D721Med (cell line): ENCODE measurements at regions not wholly inside any gene's neighbourhood (a gene's known extent, or its start where the extent isn't known, plus 50 kb on each side); places are given as distances from the start of the nearest gene placed in this dataset.

ENCODE experiments used
- DNase-seq: peaks from one replicate; pipeline ENCODE4 v3.0.0; 2011; ENCODE audit warnings: low spot score; ENCODE audit not compliant: insufficient read length
- FAIRE-seq: peaks from 2 replicates; lab custom pipeline; 2011; peaks lifted over from hg19 to GRCh38; lab: Jason Lieb, UNC
- TF ChIP-seq, protein P1 (sequence below): IDR thresholded peaks from 2 replicates; pipeline ENCODE4 v1.5.1; 2012; ENCODE audit warnings: mild to moderate bottlenecking, control low read depth; ENCODE audit not compliant: insufficient read depth; ENCODE audit errors: missing control alignments

DNA sequence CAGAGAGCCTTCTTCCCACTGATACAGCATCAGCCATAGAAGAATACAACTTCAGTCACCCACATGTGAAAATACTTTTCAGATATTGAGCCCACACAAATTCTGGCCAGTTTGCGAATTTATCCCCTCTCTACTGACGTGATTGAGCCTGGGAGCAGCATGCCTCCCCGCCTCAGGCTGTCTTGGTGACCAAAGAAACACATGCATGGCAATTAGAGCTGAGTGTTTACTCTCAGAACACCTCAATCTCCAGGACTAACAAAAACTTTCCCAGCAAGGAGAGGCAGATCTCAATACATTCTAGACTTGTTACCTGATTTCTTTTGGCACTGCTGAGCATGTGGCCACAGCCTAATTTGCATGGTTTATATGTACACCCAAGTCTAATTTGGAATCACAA is 122.5 kb downstream of the TMEM26 start:
- no peak for FAIRE-seq
- TF ChIP-seq, protein P1, sequence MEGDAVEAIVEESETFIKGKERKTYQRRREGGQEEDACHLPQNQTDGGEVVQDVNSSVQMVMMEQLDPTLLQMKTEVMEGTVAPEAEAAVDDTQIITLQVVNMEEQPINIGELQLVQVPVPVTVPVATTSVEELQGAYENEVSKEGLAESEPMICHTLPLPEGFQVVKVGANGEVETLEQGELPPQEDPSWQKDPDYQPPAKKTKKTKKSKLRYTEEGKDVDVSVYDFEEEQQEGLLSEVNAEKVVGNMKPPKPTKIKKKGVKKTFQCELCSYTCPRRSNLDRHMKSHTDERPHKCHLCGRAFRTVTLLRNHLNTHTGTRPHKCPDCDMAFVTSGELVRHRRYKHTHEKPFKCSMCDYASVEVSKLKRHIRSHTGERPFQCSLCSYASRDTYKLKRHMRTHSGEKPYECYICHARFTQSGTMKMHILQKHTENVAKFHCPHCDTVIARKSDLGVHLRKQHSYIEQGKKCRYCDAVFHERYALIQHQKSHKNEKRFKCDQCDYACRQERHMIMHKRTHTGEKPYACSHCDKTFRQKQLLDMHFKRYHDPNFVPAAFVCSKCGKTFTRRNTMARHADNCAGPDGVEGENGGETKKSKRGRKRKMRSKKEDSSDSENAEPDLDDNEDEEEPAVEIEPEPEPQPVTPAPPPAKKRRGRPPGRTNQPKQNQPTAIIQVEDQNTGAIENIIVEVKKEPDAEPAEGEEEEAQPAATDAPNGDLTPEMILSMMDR, result no peak
- DNase-seq, result no peak

DNA sequence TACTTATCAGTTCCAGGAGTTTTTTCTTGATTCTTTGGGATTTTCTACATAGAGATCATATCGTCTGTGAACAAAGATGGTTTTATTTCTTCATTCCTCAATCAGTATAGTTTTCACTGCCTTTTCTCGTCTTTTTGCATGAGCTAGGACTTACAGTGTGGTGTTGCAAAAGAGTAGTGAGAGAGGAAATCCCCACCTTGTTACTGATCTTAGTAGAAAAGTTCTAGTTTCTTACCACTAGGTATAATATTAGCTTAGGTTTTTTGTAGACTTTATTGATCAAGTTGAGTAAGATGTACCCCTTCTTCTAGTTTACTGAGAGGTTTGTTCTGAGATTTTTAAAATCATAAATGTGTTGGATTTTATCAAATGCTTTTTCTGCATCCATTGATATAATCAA is 123.3 kb downstream of the TMEM26 start:
- no peak for DNase-seq
- TF ChIP-seq, protein P1, result no peak
- FAIRE-seq, result no peak

DNA sequence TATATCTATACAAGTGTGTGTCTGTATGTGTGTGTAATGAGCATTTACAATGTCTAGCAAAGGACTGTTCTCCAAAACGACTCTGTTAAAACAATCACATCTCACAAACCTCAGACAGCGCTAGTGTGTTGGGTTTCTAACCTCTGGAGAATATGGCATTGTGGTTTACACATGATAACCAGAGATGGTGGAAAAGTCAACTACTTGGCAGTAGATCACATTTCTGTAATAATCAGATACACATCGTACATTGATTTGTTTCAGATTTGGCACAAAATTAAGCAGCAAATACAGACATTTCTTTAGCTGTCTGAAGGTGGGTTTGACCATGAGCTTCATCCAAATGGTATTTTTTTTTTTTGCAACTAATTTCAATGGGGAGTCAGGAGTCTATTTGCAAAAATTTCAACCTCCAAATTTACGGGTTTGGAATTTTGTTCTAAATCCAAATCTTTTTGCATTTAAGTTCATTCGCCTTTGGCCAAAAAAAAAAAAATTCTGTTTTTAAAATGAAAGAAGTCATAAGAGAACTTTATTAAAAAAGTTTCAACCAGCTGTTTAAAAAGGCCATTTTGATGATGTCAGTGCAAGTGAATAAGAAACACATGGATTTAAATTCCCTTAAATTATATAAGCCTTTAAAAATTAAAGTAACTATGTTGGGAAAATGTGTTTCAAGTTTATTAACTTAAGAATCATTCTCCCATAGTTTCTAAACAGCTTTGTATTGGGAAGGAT is 127.8 kb downstream of the TMEM26 start:
- DNase-seq (no peak), FAIRE-seq (no peak)
- TF ChIP-seq, protein P1, result no peak

DNA sequence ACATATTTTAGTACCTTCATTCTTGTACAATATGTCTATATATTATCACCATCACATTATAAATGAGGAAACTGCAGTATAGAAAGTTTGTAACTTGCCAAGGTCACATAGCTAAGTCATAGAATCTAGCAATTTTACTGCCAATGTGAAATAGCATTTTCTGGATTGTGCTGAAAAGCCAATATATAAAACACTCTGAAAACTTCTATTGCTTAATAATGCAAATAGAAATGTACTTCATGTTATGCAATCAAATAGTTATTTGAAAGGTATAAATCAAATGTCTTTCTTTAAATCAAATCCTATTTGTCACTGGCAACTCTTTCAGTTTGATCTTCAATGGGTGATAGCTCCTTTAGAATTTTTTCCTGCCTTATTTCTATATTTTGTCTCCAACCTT is 129.5 kb downstream of the TMEM26 start:
- DNase-seq (no peak), FAIRE-seq (peak; percentile 69)
- TF ChIP-seq, protein P1, result no peak

DNA sequence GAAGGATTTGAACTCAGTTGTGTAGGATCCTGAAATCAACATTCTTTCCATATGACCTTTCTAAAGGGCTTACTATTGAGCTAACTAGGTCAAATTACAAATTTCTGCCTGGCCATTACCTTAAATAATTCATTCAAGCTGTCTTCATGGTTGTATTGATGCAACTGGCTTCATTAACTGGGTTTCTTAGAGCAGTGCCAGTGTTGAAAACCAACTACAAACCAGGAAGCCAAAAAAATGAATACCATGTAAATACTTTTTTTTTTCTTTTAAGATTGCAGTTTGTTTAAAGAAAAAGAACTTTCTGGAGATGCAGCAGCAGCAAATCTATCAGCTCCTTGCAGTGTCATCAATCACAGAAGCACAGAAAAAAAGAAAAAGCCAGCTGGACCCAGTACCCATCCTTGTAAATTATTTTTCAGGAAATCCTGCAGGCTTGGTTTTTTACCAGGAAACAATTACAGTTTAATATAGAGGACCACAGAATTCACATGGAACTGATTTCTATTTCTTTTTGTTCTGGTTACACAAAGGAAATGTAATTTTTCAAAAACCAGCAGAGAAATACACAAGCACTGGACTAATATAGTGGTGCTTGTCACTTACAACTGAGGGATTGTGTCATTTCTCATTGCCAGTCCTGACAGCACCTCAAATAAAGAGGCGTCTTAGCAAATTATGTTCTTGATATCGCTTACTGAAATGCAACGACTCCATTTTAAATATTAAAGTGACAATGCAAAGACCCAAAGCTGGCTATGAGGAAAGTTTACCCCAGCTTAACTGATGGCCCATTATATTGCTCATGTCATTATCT is 131.9 kb downstream of the TMEM26 start:
- DNase-seq (no peak), FAIRE-seq (no peak)
- TF ChIP-seq, protein P1, result no peak

DNA sequence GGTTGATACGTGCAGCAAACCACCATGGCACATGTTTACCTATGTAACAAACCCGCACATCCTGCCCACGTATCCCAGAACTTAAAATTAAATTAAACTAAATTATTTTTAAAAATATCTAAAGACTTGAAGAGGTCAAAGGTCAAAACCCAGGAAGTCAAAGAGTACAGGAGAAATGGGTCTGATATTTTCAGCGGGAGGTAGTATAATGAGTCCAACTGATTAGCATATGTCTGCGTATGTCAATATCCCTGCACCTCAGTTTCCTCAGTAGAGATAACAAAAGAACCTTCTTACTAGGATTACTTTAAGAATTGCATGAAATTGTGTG is 133.0 kb downstream of the TMEM26 start:
- FAIRE-seq (no peak), DNase-seq (no peak)
- TF ChIP-seq, protein P1, result no peak
